Nephron (organoid): ENCODE measurements at regions not wholly inside any gene's neighbourhood (a gene's known extent, or its start where the extent isn't known, plus 50 kb on each side); places are given as distances from the start of the nearest gene placed in this dataset.

ENCODE experiments used
- H3K27ac Mint-ChIP-seq, 3 experiments: 2 replicates each; pipeline ENCODE4 v1.8.0; 2020; ENCODE audit warnings: mixed read lengths in 3 of 3, mild to moderate bottlenecking in 2 of 3, moderate library complexity in 1 of 3
- H3K27me3 Mint-ChIP-seq: 2 replicates; pipeline ENCODE4 v1.8.0; 2021; ENCODE audit warnings: low read depth, mild to moderate bottlenecking, moderate library complexity, mixed read lengths
- H3K36me3 Mint-ChIP-seq: 2 replicates; pipeline ENCODE4 v1.8.0; 2020; ENCODE audit warnings: low read depth, mixed read lengths
- H3K4me1 Mint-ChIP-seq: 2 replicates; pipeline ENCODE4 v1.8.0; 2020; ENCODE audit warnings: mixed read lengths
- H3K4me3 Mint-ChIP-seq, 3 experiments: 2 replicates each; pipeline ENCODE4 v1.8.0; 2020; ENCODE audit warnings: mild to moderate bottlenecking in 3 of 3, mixed read lengths in 3 of 3, moderate library complexity in 2 of 3
- H3K9me3 Mint-ChIP-seq: 2 replicates; pipeline ENCODE4 v1.8.0; 2020; ENCODE audit warnings: mixed read lengths
- CTCF ChIP-seq, 3 experiments: fragments of 200-600 bp; sonication (generic); IDR thresholded peaks; one replicate each; pipeline ENCODE4 v1.5.0; 2021; ENCODE audit warnings: antibody characterized with exemption in 3 of 3; ENCODE audit not compliant: unreplicated experiment in 3 of 3

- Mint-ChIP-seq H3K27me3 (peaks cover 26% of the 10 kb centered on the region), H3K9me3 (no peaks in the 10 kb centered on the region), H3K4me1 (no peaks in the 10 kb centered on the region), H3K4me3 (no peak overlapping the region), H3K36me3 (no peaks in the 10 kb centered on the region), H3K27ac (no peak overlapping the region)
- no peak for TF ChIP-seq CTCF (IDR thresholded peaks at IDR 0.05; ENCODE audit: unreplicated experiment in 3 of 3)
Observed at GRCh38 chr1:11596295-11596694, 57.9 kb downstream of the FBXO2 start.

GRCh38 chr1:11595285-11595684 lies 58.9 kb downstream of the FBXO2 start:
- H3K4me1 Mint-ChIP-seq: no peaks in the 10 kb centered on the region
- TF ChIP-seq CTCF (IDR thresholded peaks at IDR 0.05; ENCODE audit: unreplicated experiment in 3 of 3): no peak
- no peak overlapping the region for H3K4me3 Mint-ChIP-seq
- no peak overlapping the region for H3K27ac Mint-ChIP-seq
- no peaks in the 10 kb centered on the region for H3K9me3 Mint-ChIP-seq
- no peaks in the 10 kb centered on the region for H3K36me3 Mint-ChIP-seq
- peaks cover 34% of the 10 kb centered on the region for H3K27me3 Mint-ChIP-seq

- TF ChIP-seq CTCF (IDR thresholded peaks at IDR 0.05; ENCODE audit: unreplicated experiment in 3 of 3): no peak
Observed at GRCh38 chr1:11594625-11595024, 59.6 kb downstream of the FBXO2 start.

GRCh38 chr1:11594222-11594621 lies 60.0 kb downstream of the FBXO2 start:
- no peaks in the 10 kb centered on the region for H3K4me1 Mint-ChIP-seq
- TF ChIP-seq CTCF (IDR thresholded peaks at IDR 0.05; ENCODE audit: unreplicated experiment in 3 of 3): peak; percentile 17 to 52 (median 27)
- peaks cover 34% of the 10 kb centered on the region for H3K27me3 Mint-ChIP-seq
- H3K27ac Mint-ChIP-seq: no peak overlapping the region
- H3K9me3 Mint-ChIP-seq: no peaks in the 10 kb centered on the region
- H3K4me3 Mint-ChIP-seq: no peak overlapping the region
- no peaks in the 10 kb centered on the region for H3K36me3 Mint-ChIP-seq

More at GRCh38 chr1:11594625-11595024, 59.6 kb downstream of the FBXO2 start:
- Mint-ChIP-seq H3K4me1 (no peaks in the 10 kb centered on the region), H3K9me3 (no peaks in the 10 kb centered on the region), H3K27ac (no peak overlapping the region), H3K27me3 (peaks cover 34% of the 10 kb centered on the region), H3K4me3 (no peak overlapping the region), H3K36me3 (no peaks in the 10 kb centered on the region)

- TF ChIP-seq CTCF (IDR thresholded peaks at IDR 0.05; ENCODE audit: unreplicated experiment in 3 of 3): no peak
- H3K9me3 Mint-ChIP-seq: no peaks in the 10 kb centered on the region
- H3K4me1 Mint-ChIP-seq: no peaks in the 10 kb centered on the region
- no peaks in the 10 kb centered on the region for H3K36me3 Mint-ChIP-seq
- no peak overlapping the region for H3K27ac Mint-ChIP-seq
- peaks cover 36% of the 10 kb centered on the region for H3K27me3 Mint-ChIP-seq
- no peak overlapping the region for H3K4me3 Mint-ChIP-seq
Observed at GRCh38 chr1:11592752-11593151, 61.5 kb downstream of the FBXO2 start.

- Mint-ChIP-seq H3K9me3 (no peaks in the 10 kb centered on the region), H3K4me3 (no peak overlapping the region), H3K4me1 (no peaks in the 10 kb centered on the region), H3K27me3 (peaks cover 33% of the 10 kb centered on the region), H3K36me3 (no peaks in the 10 kb centered on the region), H3K27ac (no peak overlapping the region)
- TF ChIP-seq CTCF (IDR thresholded peaks at IDR 0.05; ENCODE audit: unreplicated experiment in 3 of 3): no peak
Observed at GRCh38 chr1:11590395-11590794, 63.8 kb downstream of the FBXO2 start.
